BJ (cell line): ENCODE measurements at regions not wholly inside any gene's neighbourhood (a gene's known extent, or its start where the extent isn't known, plus 50 kb on each side); places are given as distances from the start of the nearest gene placed in this dataset.

Experiments
- CTCF ChIA-PET: fragments of 350-600 bp; formaldehyde crosslinking; extraction: SDS; loops from one replicate; lab custom pipeline; 2021; ENCODE audit warnings: antibody characterized with exemption, inconsistent platforms; lab: Yijun Ruan, JAX
- POLR2A ChIA-PET: fragments of 300-600 bp; sonication (Branson Sonifier 250); formaldehyde crosslinking; extraction: SDS; loops from one replicate; lab custom pipeline; 2021; ENCODE audit warnings: antibody characterized with exemption; lab: Charles Lee
- DNase-seq: peaks from one replicate; pipeline ENCODE4 v3.0.0-alpha.2; 2011; ENCODE audit warnings: low read depth
- H3K27me3 ChIP-seq: 2 replicates; pipeline ENCODE4 v1.6.0; 2011; ENCODE audit warnings: low read length; ENCODE audit not compliant: control insufficient read depth, insufficient read depth
- H3K36me3 ChIP-seq: 2 replicates; pipeline ENCODE4 v1.5.1; 2011; ENCODE audit warnings: low read length; ENCODE audit not compliant: control insufficient read depth, insufficient read depth
- H3K4me3 ChIP-seq: 2 replicates; pipeline ENCODE4 v1.5.1; 2011; ENCODE audit warnings: low read depth, mild to moderate bottlenecking, control low read depth, low read length
- TF ChIP-seq, protein P1 (sequence below): IDR thresholded peaks from 2 replicates; pipeline ENCODE4 v1.5.1; 2011; ENCODE audit warnings: low read depth, mild to moderate bottlenecking, control low read depth, inconsistent platforms, low read length, moderate library complexity; ENCODE audit not compliant: insufficient read depth

DNA sequence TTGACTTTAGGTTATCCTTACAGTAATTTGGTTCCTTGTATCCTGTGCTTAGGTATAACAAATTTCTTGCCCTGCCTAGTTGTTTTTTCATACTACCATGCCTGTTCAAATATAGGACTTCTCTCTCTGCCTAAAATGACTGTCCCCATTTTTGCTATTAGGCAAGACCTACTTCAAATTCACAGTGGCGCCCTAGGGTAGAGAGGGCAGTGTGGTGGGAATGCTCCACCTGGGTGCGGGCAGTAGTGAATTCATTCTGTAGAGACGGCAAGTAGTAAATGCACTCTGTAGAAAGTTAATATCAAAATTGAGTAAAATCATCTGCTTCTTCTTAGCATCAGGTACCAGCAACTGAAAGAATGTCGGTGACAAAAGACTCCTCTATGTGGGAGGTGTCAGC, 120.4 kb upstream of the RHOBTB1 start:
- DNase-seq, result no peak
- CTCF ChIA-PET, result no interaction called here
- TF ChIP-seq, protein P1, sequence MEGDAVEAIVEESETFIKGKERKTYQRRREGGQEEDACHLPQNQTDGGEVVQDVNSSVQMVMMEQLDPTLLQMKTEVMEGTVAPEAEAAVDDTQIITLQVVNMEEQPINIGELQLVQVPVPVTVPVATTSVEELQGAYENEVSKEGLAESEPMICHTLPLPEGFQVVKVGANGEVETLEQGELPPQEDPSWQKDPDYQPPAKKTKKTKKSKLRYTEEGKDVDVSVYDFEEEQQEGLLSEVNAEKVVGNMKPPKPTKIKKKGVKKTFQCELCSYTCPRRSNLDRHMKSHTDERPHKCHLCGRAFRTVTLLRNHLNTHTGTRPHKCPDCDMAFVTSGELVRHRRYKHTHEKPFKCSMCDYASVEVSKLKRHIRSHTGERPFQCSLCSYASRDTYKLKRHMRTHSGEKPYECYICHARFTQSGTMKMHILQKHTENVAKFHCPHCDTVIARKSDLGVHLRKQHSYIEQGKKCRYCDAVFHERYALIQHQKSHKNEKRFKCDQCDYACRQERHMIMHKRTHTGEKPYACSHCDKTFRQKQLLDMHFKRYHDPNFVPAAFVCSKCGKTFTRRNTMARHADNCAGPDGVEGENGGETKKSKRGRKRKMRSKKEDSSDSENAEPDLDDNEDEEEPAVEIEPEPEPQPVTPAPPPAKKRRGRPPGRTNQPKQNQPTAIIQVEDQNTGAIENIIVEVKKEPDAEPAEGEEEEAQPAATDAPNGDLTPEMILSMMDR, result no peak
- no peak overlapping the region for H3K4me3 ChIP-seq
- POLR2A ChIA-PET, result no interaction called here
- no peaks in the 10 kb centered on the region for H3K36me3 ChIP-seq
- H3K27me3 ChIP-seq, result 0 out of 2 replicates have a peak, but pooled peaks cover 1% of the 10 kb centered on the region

- Histone ChIP-seq H3K4me3 (no peak overlapping the region), H3K36me3 (no peaks in the 10 kb centered on the region), H3K27me3 (0 out of 2 replicates have a peak, but pooled peaks cover 1% of the 10 kb centered on the region)
- POLR2A ChIA-PET, result no interaction called here
- CTCF ChIA-PET, result interaction anchor here (0.9 kb wide), 1 partner anchor 10 kb away, joined by 3 read pairs; no protein-coding TSS in a partner anchor
- DNase-seq, result no peak
- TF ChIP-seq, protein P1, result no peak
Observed at GRCh38 chr10:61063901-61064300, 119.9 kb upstream of the RHOBTB1 start.

- TF ChIP-seq, protein P1, result no peak
- no peak overlapping the region for H3K4me3 ChIP-seq
- ChIA-PET POLR2A (no interaction called here), CTCF (interaction anchor here (0.8 kb wide), 1 partner anchor 16 kb away, joined by 3 read pairs; no protein-coding TSS in a partner anchor)
- H3K27me3 ChIP-seq, result 0 out of 2 replicates have a peak, but pooled peaks cover 1% of the 10 kb centered on the region
- H3K36me3 ChIP-seq, result no peaks in the 10 kb centered on the region
- DNase-seq, result no peak
Observed at GRCh38 chr10:61063034-61063433, 119.0 kb upstream of the RHOBTB1 start.

DNA sequence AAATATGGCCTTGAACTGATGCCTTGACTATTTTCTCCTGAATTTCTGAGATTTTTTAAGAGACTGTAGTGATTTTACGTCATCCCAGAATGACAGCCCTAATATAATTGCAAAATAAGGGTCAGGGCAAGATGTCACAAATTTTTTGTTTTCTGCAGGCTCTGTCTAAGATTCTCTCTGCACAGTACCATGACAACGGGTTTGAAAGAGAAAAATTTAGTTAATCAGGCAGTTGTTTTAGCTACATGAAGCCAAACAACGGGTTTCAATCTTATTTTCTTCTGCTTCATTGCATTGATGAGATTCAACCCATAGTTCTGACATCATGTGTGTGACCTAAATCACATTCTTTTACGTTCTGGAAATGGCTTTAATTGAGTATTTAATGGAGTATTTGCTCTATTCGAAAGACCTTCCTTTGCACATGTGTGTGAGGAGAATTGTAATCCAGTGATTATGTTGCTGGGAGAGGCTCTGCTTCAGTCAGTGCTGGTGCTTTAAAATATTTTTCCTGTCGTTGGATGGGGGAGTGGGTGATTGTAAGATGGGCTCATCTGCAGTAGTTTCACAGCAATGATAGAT, 118.0 kb upstream of the RHOBTB1 start:
- 0 out of 2 replicates have a peak, but pooled peaks cover 1% of the 10 kb centered on the region for H3K27me3 ChIP-seq
- POLR2A ChIA-PET, result no interaction called here
- H3K36me3 ChIP-seq, result no peaks in the 10 kb centered on the region
- no peak overlapping the region for H3K4me3 ChIP-seq
- DNase-seq, result no peak
- CTCF ChIA-PET, result interaction anchor here (0.7 kb wide), 1 partner anchor 8 kb away, joined by 3 read pairs; no protein-coding TSS in a partner anchor
- TF ChIP-seq, protein P1, result no peak

DNA sequence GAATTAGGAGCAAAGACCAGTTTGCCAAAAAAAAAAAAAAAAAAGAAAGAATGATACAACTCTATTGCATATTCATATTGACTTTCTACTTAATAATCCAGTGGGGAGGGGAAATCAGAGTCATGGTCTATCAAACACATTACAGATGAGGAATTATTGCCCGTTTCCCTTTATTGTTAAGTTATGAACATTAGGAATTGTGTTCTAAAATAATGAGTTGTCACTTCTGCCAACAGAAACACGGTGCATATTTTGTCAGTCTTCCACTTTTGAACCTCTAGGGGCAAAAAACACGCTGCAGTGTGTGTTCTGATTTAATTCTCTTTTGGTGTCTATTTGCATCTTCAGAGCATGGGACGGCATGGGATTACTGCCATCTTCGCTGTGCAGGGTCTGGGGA, 115.7 kb upstream of the RHOBTB1 start:
- no peaks in the 10 kb centered on the region for H3K36me3 ChIP-seq
- CTCF ChIA-PET, result no interaction called here
- 0 out of 2 replicates have a peak, but pooled peaks cover 1% of the 10 kb centered on the region for H3K27me3 ChIP-seq
- no peak overlapping the region for H3K4me3 ChIP-seq
- POLR2A ChIA-PET, result no interaction called here
- TF ChIP-seq, protein P1, result no peak
- DNase-seq, result no peak
